H9 (cell line): ENCODE measurements at regions not wholly inside any gene's neighbourhood (a gene's known extent, or its start where the extent isn't known, plus 50 kb on each side); places are given as distances from the start of the nearest gene placed in this dataset.

Source experiments
- DNase-seq: peaks from one replicate; pipeline ENCODE4 v3.0.0-alpha.2; 2017
- H2AFZ ChIP-seq: one replicate; pipeline ENCODE4 v1.6.1; 2013; ENCODE audit warnings: mild to moderate bottlenecking, low read length, control low read depth, moderate library complexity
- H2AK5ac ChIP-seq: 2 replicates; pipeline ENCODE4 v1.6.1; 2013; ENCODE audit warnings: low read length, control low read depth, mixed read lengths; ENCODE audit not compliant: insufficient read length
- H2BK120ac ChIP-seq: one replicate; pipeline ENCODE4 v1.6.1; 2013; ENCODE audit warnings: low read depth, mild to moderate bottlenecking, low read length, control low read depth, inconsistent platforms; ENCODE audit not compliant: poor library complexity, severe bottlenecking
- H2BK12ac ChIP-seq: 2 replicates; pipeline ENCODE4 v1.6.1; 2013; ENCODE audit warnings: low read length, control low read depth, mixed read lengths, low read depth; ENCODE audit not compliant: insufficient read length
- H2BK15ac ChIP-seq: 2 replicates; pipeline ENCODE4 v1.6.1; 2013; ENCODE audit warnings: low read depth, low read length, control low read depth
- H2BK20ac ChIP-seq: one replicate; pipeline ENCODE4 v1.6.1; 2013; ENCODE audit warnings: low read depth, mild to moderate bottlenecking, low read length, control low read depth, inconsistent platforms; ENCODE audit not compliant: poor library complexity, severe bottlenecking
- H2BK5ac ChIP-seq: 2 replicates; pipeline ENCODE4 v1.6.1; 2013; ENCODE audit warnings: low read length, control low read depth, mixed read lengths; ENCODE audit not compliant: insufficient read length
- H3K14ac ChIP-seq: 2 replicates; pipeline ENCODE4 v1.6.1; 2013; ENCODE audit warnings: low read length, control low read depth; ENCODE audit not compliant: insufficient read depth
- H3K18ac ChIP-seq: 2 replicates; pipeline ENCODE4 v1.6.1; 2013; ENCODE audit warnings: low read depth, mild to moderate bottlenecking, mixed read lengths, low read length, control low read depth; ENCODE audit not compliant: insufficient read length
- H3K23ac ChIP-seq: 2 replicates; pipeline ENCODE4 v1.6.1; 2013; ENCODE audit warnings: low read length, control low read depth, mixed read lengths, low read depth; ENCODE audit not compliant: insufficient read length
- H3K23me2 ChIP-seq: 2 replicates; pipeline ENCODE4 v1.6.1; 2013; ENCODE audit warnings: low read depth, mild to moderate bottlenecking, mixed read lengths, low read length, control low read depth; ENCODE audit not compliant: insufficient read length, poor library complexity, severe bottlenecking
- H3K27ac ChIP-seq: 2 replicates; pipeline ENCODE4 v1.5.1; 2013; ENCODE audit warnings: low read length, control low read depth, mixed read lengths, low read depth; ENCODE audit not compliant: insufficient read length
- H3K27me3 ChIP-seq: 2 replicates; pipeline ENCODE4 v1.6.1; 2013; ENCODE audit warnings: low read length, control low read depth, inconsistent platforms; ENCODE audit not compliant: insufficient read depth
- H3K4ac ChIP-seq: 2 replicates; pipeline ENCODE4 v1.6.1; 2013; ENCODE audit warnings: low read depth, mild to moderate bottlenecking, control low read depth, inconsistent platforms, low read length, moderate library complexity
- H3K4me1 ChIP-seq: 2 replicates; pipeline ENCODE4 v1.6.1; 2013; ENCODE audit warnings: low read length, control low read depth, inconsistent platforms; ENCODE audit not compliant: insufficient read depth
- H3K4me2 ChIP-seq: 2 replicates; pipeline ENCODE4 v1.6.1; 2013; ENCODE audit warnings: low read length, control low read depth, mixed read lengths; ENCODE audit not compliant: insufficient read length, insufficient read depth
- H3K56ac ChIP-seq: 2 replicates; pipeline ENCODE4 v1.6.1; 2013; ENCODE audit warnings: low read depth, mild to moderate bottlenecking, mixed read lengths, low read length, control low read depth; ENCODE audit not compliant: insufficient read length
- H3K79me1 ChIP-seq: 2 replicates; pipeline ENCODE4 v1.6.1; 2013; ENCODE audit warnings: low read depth, mild to moderate bottlenecking, moderate library complexity, low read length, control low read depth, inconsistent platforms; ENCODE audit not compliant: insufficient read depth, poor library complexity, severe bottlenecking
- H3K79me2 ChIP-seq: 2 replicates; pipeline ENCODE4 v1.6.1; 2013; ENCODE audit warnings: low read length, control low read depth, inconsistent platforms; ENCODE audit not compliant: insufficient read depth
- H3K9ac ChIP-seq: 2 replicates; pipeline ENCODE4 v1.6.1; 2013; ENCODE audit warnings: low read length, control low read depth, mixed read lengths; ENCODE audit not compliant: insufficient read length; ENCODE audit errors: extremely low read depth
- H3K9me3 ChIP-seq: one replicate; pipeline ENCODE4 v1.6.1; 2013; ENCODE audit warnings: low read depth, low read length, inconsistent platforms; ENCODE audit not compliant: control insufficient read depth
- H3T11ph ChIP-seq: one replicate; pipeline ENCODE4 v1.6.1; 2013; ENCODE audit warnings: mild to moderate bottlenecking, low read length, control low read depth, inconsistent platforms
- H4K20me1 ChIP-seq: one replicate; pipeline ENCODE4 v1.6.1; 2013; ENCODE audit not compliant: control insufficient read depth, insufficient read length, insufficient read depth
- H4K5ac ChIP-seq: 2 replicates; pipeline ENCODE4 v1.6.1; 2013; ENCODE audit warnings: low read depth, mild to moderate bottlenecking, mixed read lengths, low read length, control low read depth; ENCODE audit not compliant: insufficient read length
- H4K8ac ChIP-seq: replicated peaks from 2 replicates; pipeline ENCODE4 v1.6.1; 2013; ENCODE audit warnings: low read length, control low read depth, mixed read lengths, low read depth; ENCODE audit not compliant: insufficient read length
- H4K91ac ChIP-seq: 2 replicates; pipeline ENCODE4 v1.6.1; 2013; ENCODE audit warnings: low read depth, mild to moderate bottlenecking, moderate library complexity, mixed read lengths, low read length, control low read depth; ENCODE audit not compliant: insufficient read length
- H3K27ac Mint-ChIP-seq, 3 experiments: 2 replicates in 2 of 3; 3 replicates in 1 of 3; pipeline ENCODE4 v1.8.0; 2020 to 2021; ENCODE audit warnings: mixed read lengths in 3 of 3, mild to moderate bottlenecking in 1 of 3, moderate library complexity in 1 of 3
- H3K27me3 Mint-ChIP-seq: 2 replicates; pipeline ENCODE4 v1.8.0; 2021; ENCODE audit warnings: low read depth, mild to moderate bottlenecking, moderate library complexity, mixed read lengths
- H3K36me3 Mint-ChIP-seq, 3 experiments: 2 replicates in 2 of 3; 3 replicates in 1 of 3; pipeline ENCODE4 v1.8.0; 2020 to 2021; ENCODE audit warnings: low read depth in 3 of 3, mixed read lengths in 3 of 3; ENCODE audit not compliant: insufficient read depth in 1 of 3
- H3K4me1 Mint-ChIP-seq, 2 experiments: 2 replicates each; pipeline ENCODE4 v1.8.0; 2020; ENCODE audit warnings: mixed read lengths in 2 of 2
- H3K4me3 Mint-ChIP-seq, 2 experiments: 2 replicates in 1 of 2; 3 replicates in 1 of 2; pipeline ENCODE4 v1.8.0; 2020 to 2021; ENCODE audit warnings: mild to moderate bottlenecking in 2 of 2, mixed read lengths in 2 of 2, moderate library complexity in 1 of 2
- H3K9me3 Mint-ChIP-seq, 2 experiments: 2 replicates in 1 of 2; 3 replicates in 1 of 2; pipeline ENCODE4 v1.8.0; 2020; ENCODE audit warnings: mild to moderate bottlenecking in 2 of 2, mixed read lengths in 2 of 2, moderate library complexity in 1 of 2
- CTCF ChIP-seq: fragments of 200-600 bp; sonication (generic); conservative IDR thresholded peaks from 3 replicates; pipeline ENCODE4 v1.8.0; 2021; ENCODE audit warnings: antibody characterized with exemption, mild to moderate bottlenecking
- WGBS: extraction: QIAGEN DNeasy Blood & Tissue Kit; methylation state at CpG from one replicate; pipeline ENCODE4 v1.1.7; 2013; ENCODE audit warnings: missing lambda C conversion rate, low lambda C conversion rate, mixed read lengths; ENCODE audit not compliant: insufficient read length; ENCODE audit errors: extremely low coverage; 5-methylcytosine and 5-hydroxymethylcytosine counted together

GRCh38 chr5:109487753-109488420 is 78.1 kb upstream of the PJA2 start:
- Histone ChIP-seq H3K23me2 (no peaks in the 10 kb centered on the region), H2BK5ac (no peak overlapping the region), H3K18ac (no peak overlapping the region), H2AFZ (no peak overlapping the region), H2AK5ac (no peak overlapping the region), H3K9ac (no peak overlapping the region), H4K5ac (no peak overlapping the region), H4K8ac (no peak overlapping the region), H3K27ac (no peak overlapping the region), H3K27me3 (no peaks in the 10 kb centered on the region), H3K4me1 (no peaks in the 10 kb centered on the region), H2BK12ac (no peak overlapping the region), H3K14ac (no peak overlapping the region), H3T11ph (no peak overlapping the region), H3K79me2 (no peaks in the 10 kb centered on the region), H4K20me1 (no peaks in the 10 kb centered on the region), H2BK15ac (no peak overlapping the region), H4K91ac (no peak overlapping the region), H3K23ac (no peak overlapping the region), H3K9me3 (no peaks in the 10 kb centered on the region), H2BK120ac (no peak overlapping the region), H2BK20ac (no peak overlapping the region), H3K79me1 (no peaks in the 10 kb centered on the region), H3K56ac (no peak overlapping the region), H3K4me2 (no peak overlapping the region), H3K4ac (no peak overlapping the region)
- TF ChIP-seq CTCF, result no peak
- peaks cover 3 to 4% of the 10 kb centered on the region in 2 experiments; a peak in 2 of 4 replicates for H3K4me1 Mint-ChIP-seq
- no peak overlapping the region for H3K4me3 Mint-ChIP-seq
- peaks cover 4 to 7% of the 10 kb centered on the region in 2 experiments; a peak in 3 of 5 replicates for H3K9me3 Mint-ChIP-seq
- H3K27me3 Mint-ChIP-seq, result no peaks in the 10 kb centered on the region
- no CpG with 5 or more reads among the region's 65 CpGs for WGBS
- H3K36me3 Mint-ChIP-seq, result peaks cover 0 to 3% (median 0%) of the 10 kb centered on the region in 3 experiments; a peak in 1 of 7 replicates
- DNase-seq, result no peak
- no peak overlapping the region for H3K27ac Mint-ChIP-seq
